GM12892 (cell line): ENCODE measurements at regions not wholly inside any gene's neighbourhood (a gene's known extent, or its start where the extent isn't known, plus 50 kb on each side); places are given as distances from the start of the nearest gene placed in this dataset.
A peak's percentile ranks its signal among the peaks of the same experiment; 100 is the strongest.
"Not testable (repeated sequence)": the region's sequence is repeated elsewhere in the genome, so short reads cannot be mapped to it uniquely, and the experiment has no call there.

Experiments used
- DNase-seq: peaks from one replicate; pipeline ENCODE4 v3.0.0; 2011; ENCODE audit not compliant: insufficient read length
- FAIRE-seq: peaks from 2 replicates; lab custom pipeline; 2011; peaks lifted over from hg19 to GRCh38; lab: Jason Lieb, UNC
- POLR2A ChIP-seq: IDR thresholded peaks from 2 replicates; pipeline ENCODE4 v1.6.1; 2011; ENCODE audit warnings: low read depth, low read length, control low read depth
- POLR2AphosphoS5 ChIP-seq: IDR thresholded peaks from 2 replicates; pipeline ENCODE4 v1.6.1; 2011; ENCODE audit warnings: low read depth, low read length, control low read depth
- TAF1 ChIP-seq: IDR thresholded peaks from 2 replicates; pipeline ENCODE4 v1.6.1; 2011; ENCODE audit warnings: low read depth, mild to moderate bottlenecking, control low read depth, low read length, borderline replicate concordance

- TF ChIP-seq POLR2A, result no peak
- TF ChIP-seq POLR2AphosphoS5, result no peak
- no peak for TF ChIP-seq TAF1
- DNase-seq (no peak), FAIRE-seq (no peak)
Measured at GRCh38 chr1:195200772-195201171, 1407.5 kb downstream of the KCNT2 start.

GRCh38 chr1:195197116-195197515 lies 1411.1 kb downstream of the KCNT2 start:
- FAIRE-seq (no peak), DNase-seq (no peak)
- no peak for TF ChIP-seq POLR2AphosphoS5
- TF ChIP-seq POLR2A, result no peak
- TF ChIP-seq TAF1, result no peak

- peak; percentile 1 for DNase-seq
- peak; percentile 87 for FAIRE-seq
- TF ChIP-seq POLR2A (no peak), TAF1 (no peak), POLR2AphosphoS5 (no peak)
Measured at GRCh38 chr1:195195423-195196057, 1412.7 kb downstream of the KCNT2 start.

GRCh38 chr1:195193134-195193533 lies 1415.1 kb downstream of the KCNT2 start:
- DNase-seq (no peak), FAIRE-seq (no peak)
- no peak for TF ChIP-seq POLR2AphosphoS5
- no peak for TF ChIP-seq POLR2A
- no peak for TF ChIP-seq TAF1

- TF ChIP-seq POLR2AphosphoS5 (no peak), POLR2A (no peak)
- FAIRE-seq (no peak), DNase-seq (no peak)
Measured at GRCh38 chr1:195188821-195189220, 1419.4 kb downstream of the KCNT2 start.

- DNase-seq, result no peak
- no peak for FAIRE-seq
- no peak for TF ChIP-seq POLR2A
- no peak for TF ChIP-seq TAF1
- TF ChIP-seq POLR2AphosphoS5, result no peak
Measured at GRCh38 chr1:195186544-195186943, 1421.7 kb downstream of the KCNT2 start.

GRCh38 chr1:195185736-195186135 lies 1422.5 kb downstream of the KCNT2 start:
- no peak for FAIRE-seq
- DNase-seq, result no peak

GRCh38 chr1:195185321-195185720 lies 1422.9 kb downstream of the KCNT2 start:
- DNase-seq, result no peak
- TF ChIP-seq POLR2AphosphoS5, result no peak
- TF ChIP-seq POLR2A, result no peak
- no peak for TF ChIP-seq TAF1
- no peak for FAIRE-seq

More at GRCh38 chr1:195185736-195186135, 1422.5 kb downstream of the KCNT2 start:
- TF ChIP-seq TAF1, result no peak
- TF ChIP-seq POLR2AphosphoS5, result no peak
- TF ChIP-seq POLR2A, result no peak

GRCh38 chr1:195173753-195174152 lies 1434.5 kb downstream of the KCNT2 start:
- TF ChIP-seq POLR2AphosphoS5 (no peak), TAF1 (no peak), POLR2A (no peak)
- FAIRE-seq, result no peak
- no peak for DNase-seq

- FAIRE-seq, DNase-seq: not testable (repeated sequence)
Measured at GRCh38 chr1:195159795-195160194, 1448.4 kb downstream of the KCNT2 start.

- DNase-seq (no peak), FAIRE-seq (no peak)
- no peak for TF ChIP-seq POLR2A
- TF ChIP-seq POLR2AphosphoS5, result no peak
- no peak for TF ChIP-seq TAF1
Measured at GRCh38 chr1:195158091-195158490, 1450.1 kb downstream of the KCNT2 start.

GRCh38 chr1:195153107-195153506 lies 1455.1 kb downstream of the KCNT2 start:
- no peak for DNase-seq
- TF ChIP-seq POLR2A, result no peak
- no peak for TF ChIP-seq TAF1
- TF ChIP-seq POLR2AphosphoS5, result no peak
- FAIRE-seq, result no peak
